HEK293 (cell line): ENCODE measurements at regions not wholly inside any gene's neighbourhood (a gene's known extent, or its start where the extent isn't known, plus 50 kb on each side); places are given as distances from the start of the nearest gene placed in this dataset.

Source experiments
- CTCF ChIA-PET: fragments of 350-600 bp; formaldehyde crosslinking; extraction: SDS; loops from one replicate; lab custom pipeline; 2021; ENCODE audit warnings: antibody characterized with exemption; lab: Yijun Ruan, JAX
- POLR2A ChIA-PET: fragments of 300-600 bp; formaldehyde crosslinking; extraction: SDS; loops from one replicate; lab custom pipeline; 2020; ENCODE audit warnings: antibody characterized with exemption, inconsistent platforms; lab: Yijun Ruan, JAX
- H3K27ac ChIP-seq: fragments of 200-500 bp; sonication (Bioruptor generic); 2 replicates; pipeline ENCODE4 v1.5.1; 2014; ENCODE audit warnings: low read depth, low read length, control low read depth, inconsistent platforms; ENCODE audit errors: extremely low read depth
- H3K36me3 ChIP-seq, 2 experiments: fragments of 200-500 bp in 1 of 2; sonication (Bioruptor generic) in 1 of 2; 1 replicate in 1 of 2; 2 replicates in 1 of 2; pipeline ENCODE4 v1.5.1; 2014 to 2017; ENCODE audit warnings: inconsistent platforms in 2 of 2, low read length in 2 of 2; ENCODE audit not compliant: control insufficient read depth in 2 of 2, insufficient read depth in 1 of 2
- H3K4me1 ChIP-seq: fragments of 200-500 bp; sonication (Bioruptor generic); 2 replicates; pipeline ENCODE4 v1.5.1; 2014; ENCODE audit warnings: mild to moderate bottlenecking, low read length, inconsistent platforms; ENCODE audit not compliant: control insufficient read depth, insufficient read depth
- H3K4me3 ChIP-seq: 2 replicates; pipeline ENCODE4 v1.5.1; 2011; ENCODE audit warnings: low read depth, mild to moderate bottlenecking, control low read depth, low read length, moderate library complexity
- H3K9me3 ChIP-seq: fragments of 200-500 bp; sonication (Bioruptor generic); 2 replicates; pipeline ENCODE4 v1.5.1; 2014; ENCODE audit warnings: low read depth, low read length, inconsistent platforms; ENCODE audit not compliant: control insufficient read depth, insufficient read depth
- BCL11B ChIP-seq: fragments of 450-650 bp; formaldehyde crosslinking; IDR thresholded peaks from 2 replicates; pipeline ENCODE4 v1.5.1; 2016; ENCODE audit warnings: low read depth, missing biosample characterization, missing genetic modification characterization
- HOXA7 ChIP-seq: sonication (generic); formaldehyde crosslinking; IDR thresholded peaks from 2 replicates; pipeline ENCODE4 v1.8.1; 2022; ENCODE audit warnings: missing genetic modification reagents, borderline replicate concordance
- KLF10 ChIP-seq: fragments of 450-650 bp; IDR thresholded peaks from 2 replicates; pipeline ENCODE4 v1.5.1; 2018; ENCODE audit warnings: missing biosample characterization, mild to moderate bottlenecking, missing genetic modification characterization
- KLF16 ChIP-seq: fragments of 450-650 bp; formaldehyde crosslinking; IDR thresholded peaks from 2 replicates; pipeline ENCODE4 v1.5.1; 2017; ENCODE audit warnings: missing biosample characterization, missing genetic modification characterization
- SETDB1 ChIP-seq: IDR thresholded peaks from one replicate; pipeline ENCODE4 v1.6.1; 2017; ENCODE audit warnings: mild to moderate bottlenecking, low read length, moderate library complexity, mixed read lengths; ENCODE audit not compliant: insufficient read length
- ZNF366 ChIP-seq: fragments of 450-650 bp; formaldehyde crosslinking; conservative IDR thresholded peaks from 2 replicates; pipeline ENCODE4 v1.5.1; 2016; ENCODE audit warnings: missing biosample characterization, missing genetic modification characterization
- ZNF37A ChIP-seq: fragments of 450-650 bp; IDR thresholded peaks from 2 replicates; pipeline ENCODE4 v1.5.1; 2018; ENCODE audit warnings: missing biosample characterization, missing genetic modification characterization
- ZSCAN4 ChIP-seq: fragments of 450-650 bp; formaldehyde crosslinking; IDR thresholded peaks from 2 replicates; pipeline ENCODE4 v1.5.1; 2017; ENCODE audit warnings: missing biosample characterization, missing genetic modification characterization
- TF ChIP-seq, protein P1 (sequence below): fragments of 450-650 bp; formaldehyde crosslinking; IDR thresholded peaks from 2 replicates; pipeline ENCODE4 v1.5.1; 2017; ENCODE audit warnings: missing biosample characterization, missing genetic modification characterization
- TF ChIP-seq, protein P2 (sequence below): fragments of 450-650 bp; formaldehyde crosslinking; IDR thresholded peaks from 2 replicates; pipeline ENCODE4 v1.5.1; 2016; ENCODE audit warnings: missing biosample characterization, missing genetic modification characterization, borderline replicate concordance

DNA sequence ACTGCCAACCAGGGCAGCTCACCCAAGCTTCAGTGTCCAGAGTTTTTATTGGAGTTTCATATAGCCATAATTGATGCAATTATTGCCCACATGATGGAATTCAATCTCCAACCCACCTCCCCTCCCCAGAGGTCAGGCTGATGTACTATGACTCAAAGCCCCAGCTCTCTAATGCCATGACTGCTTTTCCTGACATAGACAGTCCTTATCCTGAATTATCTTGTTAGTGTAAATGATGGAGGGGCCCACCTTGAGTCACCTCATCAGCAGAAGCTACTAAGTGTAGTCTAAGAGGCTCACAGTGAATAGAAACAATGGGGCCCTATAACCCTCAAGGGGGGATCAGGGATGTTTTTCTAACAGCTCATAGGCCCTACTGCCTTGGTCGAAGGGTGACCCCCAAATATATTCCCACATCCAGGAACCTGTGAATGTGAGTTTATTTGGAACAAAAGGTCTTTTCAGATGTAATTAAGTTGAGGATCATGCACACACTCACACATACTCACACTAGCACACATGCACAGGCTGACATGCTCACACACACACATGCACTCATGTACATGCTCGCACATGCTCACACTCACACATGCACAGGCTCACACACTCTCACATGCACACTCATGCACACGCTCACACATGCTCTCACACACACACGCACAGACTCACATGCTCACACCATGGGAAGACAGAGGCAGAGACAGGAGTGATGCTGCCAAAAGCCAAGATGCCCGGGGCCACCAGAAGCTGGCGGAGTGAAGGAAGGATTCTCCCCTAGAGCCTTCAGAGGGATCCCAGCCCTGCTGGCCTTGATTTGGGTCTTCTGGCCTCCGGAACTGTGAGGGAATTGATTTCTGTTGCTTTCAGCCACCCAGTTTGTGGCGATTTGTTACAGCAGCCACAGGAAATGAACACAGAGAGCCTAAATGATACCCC lies 131.2 kb upstream of the SMAD3 start:
- TF ChIP-seq BCL11B (tag by site-specific recombination) (no peak), KLF16 (tag by site-specific recombination) (0 out of 2 replicates have a peak, but pooled peaks have one; percentile 26), SETDB1 (peak; percentile 28)
- TF ChIP-seq, protein P1, sequence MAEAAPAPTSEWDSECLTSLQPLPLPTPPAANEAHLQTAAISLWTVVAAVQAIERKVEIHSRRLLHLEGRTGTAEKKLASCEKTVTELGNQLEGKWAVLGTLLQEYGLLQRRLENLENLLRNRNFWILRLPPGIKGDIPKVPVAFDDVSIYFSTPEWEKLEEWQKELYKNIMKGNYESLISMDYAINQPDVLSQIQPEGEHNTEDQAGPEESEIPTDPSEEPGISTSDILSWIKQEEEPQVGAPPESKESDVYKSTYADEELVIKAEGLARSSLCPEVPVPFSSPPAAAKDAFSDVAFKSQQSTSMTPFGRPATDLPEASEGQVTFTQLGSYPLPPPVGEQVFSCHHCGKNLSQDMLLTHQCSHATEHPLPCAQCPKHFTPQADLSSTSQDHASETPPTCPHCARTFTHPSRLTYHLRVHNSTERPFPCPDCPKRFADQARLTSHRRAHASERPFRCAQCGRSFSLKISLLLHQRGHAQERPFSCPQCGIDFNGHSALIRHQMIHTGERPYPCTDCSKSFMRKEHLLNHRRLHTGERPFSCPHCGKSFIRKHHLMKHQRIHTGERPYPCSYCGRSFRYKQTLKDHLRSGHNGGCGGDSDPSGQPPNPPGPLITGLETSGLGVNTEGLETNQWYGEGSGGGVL (tag by site-specific recombination): no peak
- ChIA-PET CTCF (interaction anchor here (1.3 to 2.2 kb wide), 2 partner anchors 13 to 29 kb away, joined by 3 to 7 read pairs; no protein-coding TSS in a partner anchor), POLR2A (no interaction called here)
- Histone ChIP-seq H3K9me3 (no peaks in the 10 kb centered on the region; the same call in 1 of the 2 replicates), H3K27ac (no peak overlapping the region), H3K4me3 (no peak overlapping the region), H3K36me3 (no peaks in the 10 kb centered on the region), H3K4me1 (peaks cover 15% of the 10 kb centered on the region)

GRCh38 chr15:66934868-66935520 lies 130.4 kb upstream of the SMAD3 start:
- no peak overlapping the region for H3K4me3 ChIP-seq
- no peaks in the 10 kb centered on the region for H3K36me3 ChIP-seq
- ChIA-PET CTCF (interaction anchor here (2.2 kb wide), 1 partner anchor 12 kb away, joined by 7 read pairs; no protein-coding TSS in a partner anchor), POLR2A (no interaction called here)
- H3K27ac ChIP-seq: no peak overlapping the region
- no peaks in the 10 kb centered on the region; the same call in 1 of the 2 replicates for H3K9me3 ChIP-seq
- TF ChIP-seq ZNF37A (tag by site-specific recombination) (no peak), ZSCAN4 (tag by site-specific recombination) (no peak), ZNF366 (tag by site-specific recombination) (no peak), HOXA7 (no peak), KLF10 (tag by site-specific recombination) (no peak)
- TF ChIP-seq, protein P2, sequence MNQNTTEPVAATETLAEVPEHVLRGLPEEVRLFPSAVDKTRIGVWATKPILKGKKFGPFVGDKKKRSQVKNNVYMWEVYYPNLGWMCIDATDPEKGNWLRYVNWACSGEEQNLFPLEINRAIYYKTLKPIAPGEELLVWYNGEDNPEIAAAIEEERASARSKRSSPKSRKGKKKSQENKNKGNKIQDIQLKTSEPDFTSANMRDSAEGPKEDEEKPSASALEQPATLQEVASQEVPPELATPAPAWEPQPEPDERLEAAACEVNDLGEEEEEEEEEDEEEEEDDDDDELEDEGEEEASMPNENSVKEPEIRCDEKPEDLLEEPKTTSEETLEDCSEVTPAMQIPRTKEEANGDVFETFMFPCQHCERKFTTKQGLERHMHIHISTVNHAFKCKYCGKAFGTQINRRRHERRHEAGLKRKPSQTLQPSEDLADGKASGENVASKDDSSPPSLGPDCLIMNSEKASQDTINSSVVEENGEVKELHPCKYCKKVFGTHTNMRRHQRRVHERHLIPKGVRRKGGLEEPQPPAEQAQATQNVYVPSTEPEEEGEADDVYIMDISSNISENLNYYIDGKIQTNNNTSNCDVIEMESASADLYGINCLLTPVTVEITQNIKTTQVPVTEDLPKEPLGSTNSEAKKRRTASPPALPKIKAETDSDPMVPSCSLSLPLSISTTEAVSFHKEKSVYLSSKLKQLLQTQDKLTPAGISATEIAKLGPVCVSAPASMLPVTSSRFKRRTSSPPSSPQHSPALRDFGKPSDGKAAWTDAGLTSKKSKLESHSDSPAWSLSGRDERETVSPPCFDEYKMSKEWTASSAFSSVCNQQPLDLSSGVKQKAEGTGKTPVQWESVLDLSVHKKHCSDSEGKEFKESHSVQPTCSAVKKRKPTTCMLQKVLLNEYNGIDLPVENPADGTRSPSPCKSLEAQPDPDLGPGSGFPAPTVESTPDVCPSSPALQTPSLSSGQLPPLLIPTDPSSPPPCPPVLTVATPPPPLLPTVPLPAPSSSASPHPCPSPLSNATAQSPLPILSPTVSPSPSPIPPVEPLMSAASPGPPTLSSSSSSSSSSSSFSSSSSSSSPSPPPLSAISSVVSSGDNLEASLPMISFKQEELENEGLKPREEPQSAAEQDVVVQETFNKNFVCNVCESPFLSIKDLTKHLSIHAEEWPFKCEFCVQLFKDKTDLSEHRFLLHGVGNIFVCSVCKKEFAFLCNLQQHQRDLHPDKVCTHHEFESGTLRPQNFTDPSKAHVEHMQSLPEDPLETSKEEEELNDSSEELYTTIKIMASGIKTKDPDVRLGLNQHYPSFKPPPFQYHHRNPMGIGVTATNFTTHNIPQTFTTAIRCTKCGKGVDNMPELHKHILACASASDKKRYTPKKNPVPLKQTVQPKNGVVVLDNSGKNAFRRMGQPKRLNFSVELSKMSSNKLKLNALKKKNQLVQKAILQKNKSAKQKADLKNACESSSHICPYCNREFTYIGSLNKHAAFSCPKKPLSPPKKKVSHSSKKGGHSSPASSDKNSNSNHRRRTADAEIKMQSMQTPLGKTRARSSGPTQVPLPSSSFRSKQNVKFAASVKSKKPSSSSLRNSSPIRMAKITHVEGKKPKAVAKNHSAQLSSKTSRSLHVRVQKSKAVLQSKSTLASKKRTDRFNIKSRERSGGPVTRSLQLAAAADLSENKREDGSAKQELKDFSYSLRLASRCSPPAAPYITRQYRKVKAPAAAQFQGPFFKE (tag by site-specific recombination): no peak
- H3K4me1 ChIP-seq: peaks cover 12% of the 10 kb centered on the region
